Caki2 (cell line): ENCODE measurements at regions not wholly inside any gene's neighbourhood (a gene's known extent, or its start where the extent isn't known, plus 50 kb on each side); places are given as distances from the start of the nearest gene placed in this dataset.
"Not testable (repeated sequence)": the region's sequence is repeated elsewhere in the genome, so short reads cannot be mapped to it uniquely, and the experiment has no call there.

Source experiments
- DNase-seq: peaks from one replicate; pipeline ENCODE4 v3.0.0-alpha.2; 2015; ENCODE audit warnings: low read depth
- in situ Hi-C: cut with HindIII; loops from 2 replicates; pipeline ENCODE4 v1.10.0; 2016; ENCODE audit warnings: low sequenced_read_pairs, low pct_unique_long_range_greater_than_20kb, mixed read lengths

DNA sequence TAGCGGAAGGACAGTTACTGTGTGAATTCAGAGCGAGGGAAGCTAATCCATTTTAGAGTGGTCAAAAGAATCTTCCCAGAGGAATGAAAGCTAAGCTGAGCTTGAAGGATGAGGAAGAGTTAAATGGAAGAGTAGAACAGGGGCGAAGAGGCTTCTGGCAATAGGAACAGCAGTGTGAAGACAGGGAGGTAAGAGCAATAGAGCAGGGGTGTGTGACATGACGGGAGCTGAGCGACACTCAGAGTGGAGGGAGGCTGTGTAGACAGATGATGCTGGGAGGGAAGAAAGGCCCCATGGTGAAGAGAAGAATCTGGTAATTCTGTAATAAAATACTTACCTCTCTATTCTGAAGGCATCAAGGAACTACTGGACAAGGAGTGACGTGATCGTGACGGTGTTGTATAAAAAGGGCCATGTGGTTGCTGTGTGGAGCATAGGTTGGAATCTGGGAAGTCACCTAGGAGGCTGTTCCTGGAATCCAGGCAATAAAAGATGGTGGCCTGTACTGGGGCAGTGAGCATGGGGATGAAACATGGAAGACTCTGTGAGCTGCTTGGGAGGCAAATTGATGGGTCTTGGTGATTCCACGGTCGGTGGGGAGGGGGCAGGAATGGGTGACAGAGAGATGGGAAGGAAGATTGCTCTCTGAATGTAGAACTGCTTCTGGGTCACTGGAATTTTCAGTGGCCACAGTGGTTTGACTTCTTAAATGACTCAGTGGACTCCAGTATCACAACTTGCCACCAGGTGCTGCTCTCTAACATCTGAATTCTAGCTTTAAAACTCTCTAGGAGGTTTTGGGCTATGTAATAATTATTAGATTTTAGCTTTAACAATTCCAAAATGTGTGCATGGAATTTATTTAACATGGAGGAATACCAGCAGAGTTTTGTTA is 164.1 kb downstream of the ATP23 start:
- in situ Hi-C loops = no loop called here
- no peak for DNase-seq

DNA sequence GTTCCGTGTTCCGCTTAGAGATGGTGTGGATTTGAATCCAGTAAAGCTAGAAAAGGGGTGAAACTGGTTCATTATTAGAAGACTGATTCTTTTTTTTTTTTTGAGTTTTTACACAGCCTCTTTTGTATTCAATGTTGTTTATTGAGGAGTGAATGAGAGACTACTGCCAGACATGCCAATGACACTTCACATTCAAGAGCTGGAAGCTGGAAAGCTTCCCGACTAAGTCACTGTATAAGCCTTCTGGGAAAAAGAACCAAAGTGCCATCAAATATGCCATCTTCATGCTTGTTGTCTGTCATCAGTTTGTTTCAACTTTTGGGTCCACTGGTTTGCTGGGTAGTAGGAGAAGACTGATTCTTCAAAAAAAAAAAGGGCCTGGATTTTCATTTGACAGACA is 164.8 kb downstream of the ATP23 start:
- DNase-seq = no peak
- in situ Hi-C loops = no loop called here

DNA sequence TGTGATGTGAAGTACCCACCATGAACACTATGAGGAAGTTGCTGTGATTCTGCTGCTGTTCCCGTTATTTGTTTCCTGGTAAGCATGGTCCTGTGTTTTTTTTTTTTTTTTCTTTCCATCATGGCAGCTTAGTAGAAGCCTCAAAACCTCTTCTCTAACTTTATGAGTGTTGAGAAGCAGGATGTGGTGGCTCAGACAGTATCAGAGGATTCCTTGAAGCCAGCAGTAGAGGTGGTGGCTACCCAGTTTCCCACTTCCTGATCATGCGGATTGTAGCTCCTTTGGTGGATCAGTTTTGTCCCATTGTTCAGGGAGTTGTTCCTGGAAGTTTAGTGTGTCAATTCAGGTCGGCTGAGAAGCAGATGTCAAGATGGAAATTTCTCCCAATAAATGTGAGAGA is 175.8 kb downstream of the ATP23 start:
- in situ Hi-C loops = no loop called here
- no peak for DNase-seq

DNA sequence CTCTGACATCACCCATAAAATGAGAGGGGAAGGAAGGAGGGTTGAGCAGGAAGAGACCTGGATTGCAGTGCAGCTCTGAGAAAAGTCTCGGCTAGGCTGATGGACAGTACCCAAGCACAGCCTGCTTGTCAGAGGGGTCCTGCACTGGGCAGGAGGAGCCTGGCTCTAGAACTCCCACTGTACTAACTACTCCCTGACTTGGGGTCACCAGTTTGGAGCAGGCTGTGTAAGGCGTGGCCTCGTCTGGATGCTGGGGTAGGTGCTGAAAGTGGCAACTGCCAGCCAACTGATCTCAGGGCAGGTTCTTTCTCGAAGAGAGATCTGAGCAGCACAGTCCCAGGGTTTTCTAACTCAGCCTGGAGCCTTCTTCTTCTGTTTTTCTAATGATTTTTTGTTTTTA is 176.3 kb downstream of the ATP23 start:
- in situ Hi-C loops = no loop called here
- no peak for DNase-seq

GRCh38 chr12:58125761-58126160 is 184.4 kb downstream of the ATP23 start:
- DNase-seq, in situ Hi-C loops: not testable (repeated sequence)

DNA sequence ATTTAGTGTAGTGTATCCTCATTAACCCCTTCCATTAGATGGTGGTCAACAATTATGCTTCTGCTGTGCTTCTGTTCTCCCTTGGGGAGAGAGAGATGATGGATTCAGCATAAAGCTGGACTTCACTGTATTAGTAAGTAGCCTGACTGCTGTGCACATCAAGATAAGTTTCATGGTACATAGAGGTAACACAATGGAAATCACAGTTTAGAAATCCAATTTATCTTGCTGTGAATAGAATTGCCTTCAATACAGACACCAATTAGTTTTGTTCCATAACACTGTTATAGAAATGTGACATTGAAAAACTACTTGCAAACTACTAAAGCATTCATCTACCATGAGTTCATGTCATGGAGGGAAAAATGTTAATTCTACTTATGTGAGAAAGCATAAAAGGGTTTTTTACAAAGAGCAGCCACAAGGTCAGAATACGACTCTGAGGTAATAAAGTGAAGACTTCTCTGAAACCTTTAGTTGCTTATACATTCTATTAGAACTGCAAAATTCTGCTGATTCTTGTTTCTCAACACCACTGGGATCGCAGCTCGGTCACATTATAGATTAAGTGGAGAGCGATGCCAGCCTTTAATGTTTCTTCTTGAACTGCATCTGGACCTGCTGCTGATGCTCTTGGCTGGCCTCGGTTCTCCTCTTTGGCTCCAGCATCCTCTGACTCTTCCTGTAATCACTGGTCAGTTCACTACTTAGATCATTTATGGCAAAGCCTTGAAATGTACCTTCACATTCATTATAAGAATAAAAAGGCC is 190.8 kb downstream of the ATP23 start:
- in situ Hi-C loops = no loop called here
- no peak for DNase-seq

GRCh38 chr12:58138424-58138823 is 197.1 kb downstream of the ATP23 start:
- in situ Hi-C loops = no loop called here
- DNase-seq = no peak

GRCh38 chr12:58139894-58140293 is 198.5 kb downstream of the ATP23 start:
- DNase-seq = no peak
- in situ Hi-C loops = no loop called here

DNA sequence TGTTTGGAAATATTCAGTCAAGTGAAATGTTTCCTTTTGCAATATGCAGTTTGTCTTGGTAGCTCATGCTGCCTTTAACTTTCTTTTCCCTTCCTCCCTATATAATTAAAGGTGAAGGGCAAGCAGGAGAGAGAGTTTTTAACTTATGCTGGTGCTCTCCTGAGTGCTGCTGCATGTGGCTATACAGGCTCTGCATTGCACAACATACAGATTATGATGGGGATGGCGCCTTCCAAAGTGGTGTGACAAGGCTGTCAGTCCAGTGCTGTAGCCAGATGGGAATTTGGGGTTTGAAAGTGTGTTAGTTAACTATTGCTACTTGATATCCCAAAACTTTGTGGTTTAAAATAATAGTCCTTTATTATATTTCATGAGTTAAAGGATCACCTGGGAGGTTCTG is 199.0 kb downstream of the ATP23 start:
- in situ Hi-C loops = no loop called here

DNA sequence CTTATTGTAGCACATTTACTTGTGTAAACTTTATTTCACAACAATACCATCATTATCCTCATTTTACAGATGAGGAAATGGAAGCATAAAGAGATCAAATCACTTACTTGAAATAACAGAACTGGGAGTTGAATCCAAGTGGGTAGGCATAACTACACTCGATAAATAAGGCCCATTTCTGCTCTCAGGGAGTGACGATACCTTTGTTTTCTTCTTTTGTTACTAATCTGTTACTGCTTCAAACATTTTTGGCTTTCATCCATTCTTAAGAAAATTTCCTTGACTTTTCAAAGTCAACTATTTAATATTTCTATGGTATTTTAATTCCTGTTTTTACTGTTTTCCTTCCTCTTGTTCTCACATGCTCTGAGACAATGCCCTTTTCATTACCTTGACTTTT is 201.6 kb downstream of the ATP23 start:
- no peak for DNase-seq
- in situ Hi-C loops = no loop called here

More for the DNA sequence above, 199.0 kb downstream of the ATP23 start:
- DNase-seq = no peak

GRCh38 chr12:58143498-58143995 is 202.2 kb downstream of the ATP23 start:
- DNase-seq = no peak
- in situ Hi-C loops = no loop called here

GRCh38 chr12:58148405-58148804 is 207.0 kb downstream of the ATP23 start:
- peak; percentile 81 for DNase-seq
- in situ Hi-C loops = no loop called here

GRCh38 chr12:58148976-58149375 is 207.6 kb downstream of the ATP23 start:
- in situ Hi-C loops = no loop called here
- DNase-seq = no peak

- in situ Hi-C loops = no loop called here
Observed at GRCh38 chr12:58154359-58154758, 213.0 kb downstream of the ATP23 start.

DNA sequence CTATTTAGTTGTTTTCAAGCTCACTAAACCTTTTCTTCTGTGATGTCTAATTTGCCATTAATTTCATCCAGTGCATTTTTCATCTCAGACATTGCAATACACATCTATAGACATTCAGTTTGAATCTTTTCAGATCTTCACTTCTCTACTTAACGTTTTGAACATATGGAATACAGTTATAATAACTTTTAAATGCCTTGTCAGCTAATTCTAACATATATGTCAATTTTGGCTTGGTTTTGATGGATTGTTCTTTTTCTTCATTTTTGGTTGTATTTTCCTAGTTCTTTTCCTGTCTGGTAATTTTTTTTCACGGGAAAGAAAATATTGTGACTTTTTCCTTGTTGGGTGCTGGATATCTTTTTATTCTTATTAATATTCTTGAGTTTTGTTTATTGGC is 215.3 kb downstream of the ATP23 start:
- no peak for DNase-seq
- in situ Hi-C loops = no loop called here

More at GRCh38 chr12:58154359-58154758, 213.0 kb downstream of the ATP23 start:
- no peak for DNase-seq

GRCh38 chr12:58159941-58160340 is 218.6 kb downstream of the ATP23 start:
- no peak for DNase-seq
- in situ Hi-C loops = no loop called here

DNA sequence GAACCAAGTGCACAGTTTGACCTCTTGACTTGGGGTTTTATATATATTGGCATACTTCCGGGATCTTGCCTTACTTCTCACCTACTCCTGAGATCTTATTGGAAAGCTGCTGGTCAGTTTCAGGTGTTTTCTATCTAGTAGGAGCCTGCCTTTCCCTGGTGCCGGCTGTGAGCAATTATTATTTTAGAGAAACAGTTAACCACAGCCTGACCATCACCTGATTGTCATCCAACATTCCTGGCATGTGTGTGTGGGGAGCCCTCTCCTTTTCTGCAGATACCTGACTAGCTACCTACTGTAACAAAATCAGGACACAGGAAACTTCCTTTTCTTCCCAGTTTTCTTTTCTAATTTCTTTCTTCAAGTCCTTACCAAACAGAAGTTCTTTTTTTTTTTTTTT is 220.4 kb downstream of the ATP23 start:
- in situ Hi-C loops = no loop called here
- DNase-seq = no peak

DNA sequence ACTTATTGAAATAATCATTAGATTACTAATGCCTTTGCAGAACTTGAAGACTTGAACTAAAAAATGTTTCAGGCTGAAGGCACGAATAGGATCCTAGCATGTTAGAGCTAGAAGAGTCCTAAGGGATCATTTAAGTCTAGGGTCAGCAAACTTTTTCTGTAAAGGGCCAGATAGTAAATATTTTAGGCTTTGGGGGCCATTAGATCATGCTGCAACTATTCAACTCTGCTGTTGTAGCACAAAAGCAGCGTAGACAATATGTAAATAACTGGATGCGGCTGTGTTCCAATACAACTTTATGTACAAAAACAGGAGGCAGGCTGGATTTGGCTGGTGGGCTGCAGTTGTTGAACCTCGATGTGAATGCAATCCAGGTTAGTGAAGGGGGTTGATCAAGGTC is 221.7 kb downstream of the ATP23 start:
- in situ Hi-C loops = no loop called here
- no peak for DNase-seq

GRCh38 chr12:58166643-58167042 is 225.3 kb downstream of the ATP23 start:
- in situ Hi-C loops = no loop called here
- no peak for DNase-seq
